ENCODE measurements at regions not wholly inside any gene's neighbourhood (a gene's known extent, or its start where the extent isn't known, plus 50 kb on each side); places are given as distances from the start of the nearest gene placed in this dataset.

DNA sequence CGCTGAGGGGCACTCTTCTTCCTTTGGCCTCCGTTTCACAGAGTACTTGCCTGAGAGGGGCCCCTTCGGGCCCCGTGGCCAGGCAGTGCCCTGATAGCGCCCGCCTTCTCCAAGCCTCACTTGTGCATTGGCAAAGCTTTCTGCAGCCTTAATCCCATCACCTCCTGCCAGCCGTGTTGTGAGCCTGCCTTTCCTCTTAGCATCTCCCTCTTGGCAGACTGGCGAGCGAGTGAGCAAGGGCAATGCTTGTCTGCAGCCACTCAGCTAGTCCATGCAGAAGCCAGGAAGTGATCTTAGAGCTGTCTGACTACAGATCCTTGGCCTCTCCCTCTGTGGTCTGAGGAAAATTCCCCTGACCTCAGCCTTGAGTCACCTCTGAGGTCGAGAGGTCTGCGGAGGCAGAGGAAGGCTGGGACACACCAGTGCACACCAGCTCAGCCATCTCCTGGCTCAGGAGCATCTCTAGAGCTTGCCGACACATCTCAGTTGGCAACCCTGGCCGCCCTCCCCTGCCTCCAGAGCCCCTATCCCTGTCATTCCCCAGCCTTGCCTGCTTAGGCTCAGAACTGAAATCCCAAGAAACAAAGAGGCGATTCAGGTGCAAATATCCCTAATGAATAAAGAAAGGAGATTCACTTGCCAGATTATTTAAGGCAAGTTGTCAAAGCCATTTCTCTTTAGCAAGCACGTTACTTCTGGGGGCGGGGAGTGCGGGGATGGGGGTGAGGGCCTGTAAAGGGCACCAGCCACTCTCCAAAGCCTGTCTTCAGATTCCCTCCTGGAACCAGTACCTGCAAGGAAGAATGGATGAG is 143.5 kb upstream of the MAMLD1 start:
- intact Hi-C loops (cut with DNase I; ENCODE audit: low total_unique reads): no loop called here
- Histone ChIP-seq H3K27me3 (peaks cover 0 to 39% of the 10 kb centered on the region in 2 donors), H3K4me1 (no peaks in the 10 kb centered on the region), H3K9me3 (no peaks in the 10 kb centered on the region), H3K36me3 (no peaks in the 10 kb centered on the region), H3K4me3 (no peak overlapping the region), H3K27ac (no peak overlapping the region)
- TF ChIP-seq POLR2AphosphoS5 (IDR thresholded peaks at IDR 0.05): no peak
- no peak for TF ChIP-seq POLR2A (IDR thresholded peaks at IDR 0.05)
- TF ChIP-seq, protein P1, sequence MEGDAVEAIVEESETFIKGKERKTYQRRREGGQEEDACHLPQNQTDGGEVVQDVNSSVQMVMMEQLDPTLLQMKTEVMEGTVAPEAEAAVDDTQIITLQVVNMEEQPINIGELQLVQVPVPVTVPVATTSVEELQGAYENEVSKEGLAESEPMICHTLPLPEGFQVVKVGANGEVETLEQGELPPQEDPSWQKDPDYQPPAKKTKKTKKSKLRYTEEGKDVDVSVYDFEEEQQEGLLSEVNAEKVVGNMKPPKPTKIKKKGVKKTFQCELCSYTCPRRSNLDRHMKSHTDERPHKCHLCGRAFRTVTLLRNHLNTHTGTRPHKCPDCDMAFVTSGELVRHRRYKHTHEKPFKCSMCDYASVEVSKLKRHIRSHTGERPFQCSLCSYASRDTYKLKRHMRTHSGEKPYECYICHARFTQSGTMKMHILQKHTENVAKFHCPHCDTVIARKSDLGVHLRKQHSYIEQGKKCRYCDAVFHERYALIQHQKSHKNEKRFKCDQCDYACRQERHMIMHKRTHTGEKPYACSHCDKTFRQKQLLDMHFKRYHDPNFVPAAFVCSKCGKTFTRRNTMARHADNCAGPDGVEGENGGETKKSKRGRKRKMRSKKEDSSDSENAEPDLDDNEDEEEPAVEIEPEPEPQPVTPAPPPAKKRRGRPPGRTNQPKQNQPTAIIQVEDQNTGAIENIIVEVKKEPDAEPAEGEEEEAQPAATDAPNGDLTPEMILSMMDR (IDR thresholded peaks at IDR 0.05): no peak
- DNase-seq (ENCODE audit: low spot score in 2 of 2): no peak

- H3K27ac ChIP-seq: no peak overlapping the region
- H3K27me3 ChIP-seq: peaks cover 0 to 57% of the 10 kb centered on the region in 2 donors
- TF ChIP-seq, protein P1 (IDR thresholded peaks at IDR 0.05): no peak
- TF ChIP-seq POLR2A (IDR thresholded peaks at IDR 0.05) (no peak), POLR2AphosphoS5 (IDR thresholded peaks at IDR 0.05) (no peak)
- no peaks in the 10 kb centered on the region for H3K4me1 ChIP-seq
- intact Hi-C loops (cut with DNase I; ENCODE audit: low total_unique reads): no loop called here
- no peaks in the 10 kb centered on the region for H3K36me3 ChIP-seq
- no peak for DNase-seq (ENCODE audit: low spot score in 2 of 2)
- no peak overlapping the region for H3K4me3 ChIP-seq
- H3K9me3 ChIP-seq: no peaks in the 10 kb centered on the region
Observed at GRCh38 chrX:150223176-150224015, 139.7 kb upstream of the MAMLD1 start.

DNA sequence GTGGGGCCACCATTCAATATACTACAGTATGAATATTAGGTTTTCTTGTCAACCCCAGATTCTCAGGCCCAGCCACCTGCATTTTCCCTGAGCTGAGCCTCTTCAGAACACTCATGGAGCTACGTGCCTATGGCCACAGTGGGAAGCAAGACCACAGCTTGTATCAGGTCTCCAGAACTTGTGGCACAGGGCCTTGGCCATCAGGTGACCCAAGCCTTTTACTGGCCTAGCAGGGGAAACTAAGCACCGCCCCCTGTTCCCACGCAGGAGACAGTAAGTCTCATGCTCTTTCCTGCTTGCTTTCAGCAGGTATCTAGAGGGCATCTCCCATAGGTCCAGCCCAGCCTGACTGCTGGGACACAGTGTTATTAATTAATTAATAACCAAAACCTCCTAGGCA is 138.4 kb upstream of the MAMLD1 start:
- Histone ChIP-seq H3K36me3 (no peaks in the 10 kb centered on the region), H3K27ac (no peak overlapping the region), H3K9me3 (no peaks in the 10 kb centered on the region), H3K4me3 (no peak overlapping the region), H3K27me3 (peaks cover 0 to 66% of the 10 kb centered on the region in 2 donors), H3K4me1 (no peaks in the 10 kb centered on the region)
- intact Hi-C loops (cut with DNase I; ENCODE audit: low total_unique reads): no loop called here
- DNase-seq (ENCODE audit: low spot score in 2 of 2): no peak
- TF ChIP-seq POLR2A (IDR thresholded peaks at IDR 0.05): no peak
- TF ChIP-seq, protein P1 (IDR thresholded peaks at IDR 0.05): no peak

DNA sequence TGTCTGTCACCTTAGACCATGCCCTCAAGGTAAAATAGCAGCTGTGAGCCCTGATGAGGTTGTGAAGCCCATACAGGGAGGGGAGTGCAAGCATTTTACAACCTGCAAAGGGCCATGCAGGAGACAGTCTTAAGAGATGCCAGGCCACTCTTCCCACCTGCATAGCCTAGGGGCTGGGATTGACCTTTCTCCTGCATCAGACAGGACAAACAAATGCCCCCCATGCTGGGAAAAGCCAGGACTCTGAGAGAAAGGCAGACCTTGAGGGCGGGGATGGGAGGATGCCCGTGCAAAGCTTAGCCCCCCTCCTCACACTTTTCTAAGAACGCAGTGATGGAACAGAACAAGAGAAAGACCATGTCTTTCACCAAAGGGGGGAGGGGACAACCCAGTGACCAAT is 137.9 kb upstream of the MAMLD1 start:
- intact Hi-C loops (cut with DNase I; ENCODE audit: low total_unique reads): no loop called here
- no peak for DNase-seq (ENCODE audit: low spot score in 2 of 2)
- TF ChIP-seq, protein P1 (IDR thresholded peaks at IDR 0.05): no peak
- TF ChIP-seq POLR2AphosphoS5 (IDR thresholded peaks at IDR 0.05): no peak
- TF ChIP-seq POLR2A (IDR thresholded peaks at IDR 0.05): no peak
- H3K36me3 ChIP-seq: no peaks in the 10 kb centered on the region
- no peaks in the 10 kb centered on the region for H3K9me3 ChIP-seq
- peaks cover 0 to 63% of the 10 kb centered on the region in 2 donors for H3K27me3 ChIP-seq
- H3K4me1 ChIP-seq: no peaks in the 10 kb centered on the region
- H3K27ac ChIP-seq: no peak overlapping the region
- no peak overlapping the region for H3K4me3 ChIP-seq

- H3K9me3 ChIP-seq: no peaks in the 10 kb centered on the region
- no peaks in the 10 kb centered on the region for H3K4me1 ChIP-seq
- H3K27ac ChIP-seq: no peak overlapping the region
- no peak overlapping the region for H3K4me3 ChIP-seq
- H3K27me3 ChIP-seq: peaks cover 0 to 58% of the 10 kb centered on the region in 2 donors
- H3K36me3 ChIP-seq: no peaks in the 10 kb centered on the region
- no peak for TF ChIP-seq POLR2A (IDR thresholded peaks at IDR 0.05)
- TF ChIP-seq, protein P1 (IDR thresholded peaks at IDR 0.05): no peak
- TF ChIP-seq POLR2AphosphoS5 (IDR thresholded peaks at IDR 0.05): no peak
- DNase-seq (ENCODE audit: low spot score in 2 of 2): no peak
- intact Hi-C loops (cut with DNase I; ENCODE audit: low total_unique reads): no loop called here
Observed at GRCh38 chrX:150225756-150226155, 137.4 kb upstream of the MAMLD1 start.
